AG04450 (cell line): ENCODE measurements at regions not wholly inside any gene's neighbourhood (a gene's known extent, or its start where the extent isn't known, plus 50 kb on each side); places are given as distances from the start of the nearest gene placed in this dataset.

Experiments
- CTCF ChIA-PET: fragments of 300-600, 350-600 bp; formaldehyde crosslinking; extraction: SDS; loops from one replicate; lab custom pipeline; 2022; ENCODE audit warnings: antibody characterized with exemption, inconsistent platforms; lab: Charles Lee
- POLR2A ChIA-PET: fragments of 350-600 bp; formaldehyde crosslinking; extraction: SDS; loops from one replicate; lab custom pipeline; 2021; ENCODE audit warnings: antibody characterized with exemption, inconsistent platforms; lab: Yijun Ruan, JAX
- DNase-seq: peaks from one replicate; pipeline ENCODE4 v3.0.0-alpha.2; 2011; ENCODE audit warnings: low read depth, low spot score
- H3K27ac ChIP-seq: one replicate; pipeline ENCODE4 v1.5.1; 2012; ENCODE audit warnings: low read depth, low read length, control low read depth
- H3K27me3 ChIP-seq: one replicate; pipeline ENCODE4 v1.6.0; 2012; ENCODE audit warnings: low read length; ENCODE audit not compliant: control insufficient read depth, insufficient read depth
- H3K4me3 ChIP-seq: 2 replicates; pipeline ENCODE4 v1.5.1; 2011; ENCODE audit warnings: mild to moderate bottlenecking, low read depth, low read length, control low read depth
- H3K9me3 ChIP-seq: 2 replicates; pipeline ENCODE4 v1.5.1; 2012; ENCODE audit warnings: low read length; ENCODE audit not compliant: control insufficient read depth, insufficient read depth
- TF ChIP-seq, protein P1 (sequence below): IDR thresholded peaks from 2 replicates; pipeline ENCODE4 v1.5.1; 2011; ENCODE audit warnings: low read depth, low read length, control low read depth, inconsistent platforms

DNA sequence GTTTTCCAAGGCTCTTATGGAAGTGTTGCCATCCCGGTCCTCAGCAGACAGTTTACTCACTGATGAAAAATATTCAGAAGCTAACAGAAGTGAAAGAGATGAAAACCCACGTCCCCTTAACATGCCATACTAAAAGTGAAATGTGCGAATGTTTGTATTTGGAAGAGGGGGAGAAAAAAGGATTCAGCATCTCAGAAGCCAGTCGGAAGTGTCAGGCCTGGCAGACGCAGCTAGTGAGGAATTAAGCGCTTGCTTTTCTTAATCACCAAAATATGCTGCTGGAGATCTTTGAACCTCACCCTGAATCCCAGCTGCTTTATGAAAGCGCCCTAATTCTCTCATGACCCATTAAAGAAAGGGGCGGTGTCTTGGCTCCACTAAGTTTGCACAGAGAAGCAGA lies 653.7 kb downstream of the DCDC2C start:
- peaks cover 16% of the 10 kb centered on the region for H3K9me3 ChIP-seq
- H3K27me3 ChIP-seq = no peaks in the 10 kb centered on the region
- DNase-seq = no peak
- ChIA-PET POLR2A (no interaction called here), CTCF (no interaction called here)
- no peak overlapping the region for H3K27ac ChIP-seq
- no peak overlapping the region for H3K4me3 ChIP-seq
- TF ChIP-seq, protein P1, sequence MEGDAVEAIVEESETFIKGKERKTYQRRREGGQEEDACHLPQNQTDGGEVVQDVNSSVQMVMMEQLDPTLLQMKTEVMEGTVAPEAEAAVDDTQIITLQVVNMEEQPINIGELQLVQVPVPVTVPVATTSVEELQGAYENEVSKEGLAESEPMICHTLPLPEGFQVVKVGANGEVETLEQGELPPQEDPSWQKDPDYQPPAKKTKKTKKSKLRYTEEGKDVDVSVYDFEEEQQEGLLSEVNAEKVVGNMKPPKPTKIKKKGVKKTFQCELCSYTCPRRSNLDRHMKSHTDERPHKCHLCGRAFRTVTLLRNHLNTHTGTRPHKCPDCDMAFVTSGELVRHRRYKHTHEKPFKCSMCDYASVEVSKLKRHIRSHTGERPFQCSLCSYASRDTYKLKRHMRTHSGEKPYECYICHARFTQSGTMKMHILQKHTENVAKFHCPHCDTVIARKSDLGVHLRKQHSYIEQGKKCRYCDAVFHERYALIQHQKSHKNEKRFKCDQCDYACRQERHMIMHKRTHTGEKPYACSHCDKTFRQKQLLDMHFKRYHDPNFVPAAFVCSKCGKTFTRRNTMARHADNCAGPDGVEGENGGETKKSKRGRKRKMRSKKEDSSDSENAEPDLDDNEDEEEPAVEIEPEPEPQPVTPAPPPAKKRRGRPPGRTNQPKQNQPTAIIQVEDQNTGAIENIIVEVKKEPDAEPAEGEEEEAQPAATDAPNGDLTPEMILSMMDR = no peak

DNA sequence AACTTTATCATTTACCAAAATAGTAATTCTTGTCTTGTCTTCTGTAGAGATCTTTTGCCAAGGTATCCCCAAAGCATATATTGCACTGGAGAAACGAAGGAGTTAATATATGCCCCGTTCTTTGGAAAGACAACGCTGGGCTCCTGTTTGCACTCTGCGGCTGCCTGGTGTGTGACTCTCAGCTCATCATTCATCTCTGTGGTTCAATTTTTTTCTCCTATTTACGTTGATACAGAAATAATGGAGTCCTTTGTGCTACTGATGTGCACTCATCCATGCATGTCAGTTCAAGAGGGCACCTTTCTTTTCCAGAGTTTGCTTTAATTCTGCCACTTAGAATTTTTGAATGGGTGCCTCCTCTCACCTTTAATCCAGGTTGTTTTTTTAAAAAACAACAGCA lies 655.5 kb downstream of the DCDC2C start:
- POLR2A ChIA-PET = no interaction called here
- peaks cover 7% of the 10 kb centered on the region for H3K9me3 ChIP-seq
- DNase-seq = no peak
- no peak overlapping the region for H3K27ac ChIP-seq
- CTCF ChIA-PET = no interaction called here
- TF ChIP-seq, protein P1 = no peak
- no peak overlapping the region for H3K4me3 ChIP-seq
- no peaks in the 10 kb centered on the region for H3K27me3 ChIP-seq

- Histone ChIP-seq H3K4me3 (no peak overlapping the region), H3K27ac (no peak overlapping the region), H3K27me3 (no peaks in the 10 kb centered on the region), H3K9me3 (peaks cover 22% of the 10 kb centered on the region)
- POLR2A ChIA-PET = no interaction called here
- DNase-seq = no peak
- CTCF ChIA-PET = no interaction called here
- TF ChIP-seq, protein P1 = no peak
These were observed 665.5 kb downstream of the DCDC2C start for GRCh38 chr2:4368907-4369306.

DNA sequence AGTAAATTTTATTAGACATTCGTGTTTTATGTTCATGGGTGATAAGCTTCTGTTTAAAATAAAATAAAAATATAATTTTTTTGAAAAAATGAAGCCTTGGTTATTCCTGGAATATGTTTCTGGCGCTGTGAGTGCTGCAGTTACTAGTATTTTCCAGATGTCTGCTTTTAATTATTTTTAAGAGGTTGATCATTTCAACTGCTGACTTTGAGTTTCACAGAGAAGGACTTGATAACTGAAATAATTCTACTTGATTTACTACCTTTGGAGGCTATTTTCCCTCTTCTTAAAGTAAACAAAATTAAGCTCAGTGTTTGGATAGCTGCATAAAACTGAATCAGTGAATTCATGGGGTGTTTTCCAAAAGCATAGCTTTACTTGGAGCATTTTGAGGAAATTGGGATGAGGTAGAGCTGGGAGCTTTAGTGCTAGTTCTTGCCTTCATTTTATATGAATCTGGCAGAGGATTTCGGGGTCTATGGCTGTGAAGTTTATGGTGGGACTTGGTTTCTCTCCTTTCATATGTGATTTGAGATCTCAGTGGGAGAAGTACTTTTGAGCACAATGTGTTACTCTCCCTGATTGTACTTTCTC lies 666.5 kb downstream of the DCDC2C start:
- no peak overlapping the region for H3K4me3 ChIP-seq
- TF ChIP-seq, protein P1 = no peak
- ChIA-PET CTCF (no interaction called here), POLR2A (no interaction called here)
- H3K27me3 ChIP-seq = no peaks in the 10 kb centered on the region
- H3K27ac ChIP-seq = no peak overlapping the region
- DNase-seq = no peak
- peaks cover 20% of the 10 kb centered on the region for H3K9me3 ChIP-seq

GRCh38 chr2:4370422-4371090 lies 667.2 kb downstream of the DCDC2C start:
- POLR2A ChIA-PET = no interaction called here
- no peak overlapping the region for H3K4me3 ChIP-seq
- TF ChIP-seq, protein P1 = no peak

More at GRCh38 chr2:4370422-4371090, 667.2 kb downstream of the DCDC2C start:
- H3K27ac ChIP-seq = no peak overlapping the region
- H3K27me3 ChIP-seq = no peaks in the 10 kb centered on the region
- CTCF ChIA-PET = no interaction called here
- peaks cover 24% of the 10 kb centered on the region for H3K9me3 ChIP-seq
- DNase-seq = no peak
